ENCODE measurements at regions not wholly inside any gene's neighbourhood (a gene's known extent, or its start where the extent isn't known, plus 50 kb on each side); places are given as distances from the start of the nearest gene placed in this dataset.

DNA sequence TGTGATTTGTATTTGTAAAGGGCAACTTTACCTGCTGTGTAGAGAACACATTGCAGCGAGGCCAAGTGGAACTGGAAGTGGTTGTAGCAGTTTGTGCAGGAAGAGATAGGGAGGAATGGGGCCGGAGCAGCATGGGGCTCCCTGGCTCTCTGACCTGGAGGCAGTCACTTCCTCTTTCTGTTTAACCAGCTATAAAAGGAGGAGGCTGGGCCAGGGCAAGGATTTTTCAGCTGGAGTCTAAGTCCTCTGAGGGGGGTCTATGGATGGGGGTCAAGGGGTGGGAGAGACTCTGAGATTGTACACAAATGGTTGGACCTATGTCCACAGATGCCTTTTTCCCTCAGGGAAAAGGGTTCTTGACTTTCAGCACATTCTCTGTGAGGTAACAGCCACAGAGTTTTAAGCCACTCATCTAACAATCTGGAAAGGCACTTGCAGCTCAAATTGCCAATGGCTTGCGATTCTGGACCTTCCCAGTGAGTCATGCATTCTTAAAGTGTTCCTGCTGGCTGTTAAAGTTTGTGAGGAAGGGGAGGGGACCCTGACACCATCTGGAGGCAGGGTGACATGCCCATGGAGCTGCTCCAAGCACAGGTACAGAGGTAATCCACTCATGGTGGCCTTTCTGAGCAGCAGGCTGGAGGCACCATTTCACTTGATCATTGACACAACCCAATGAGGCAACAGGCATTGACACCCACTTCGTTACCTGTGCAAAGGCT lies 347.0 kb downstream of the CYRIA start:
- Histone ChIP-seq H3K36me3 (replicated peaks in 1 of 2; ENCODE audit: control extremely low read depth in 1 of 2, control insufficient read depth in 1 of 2, extremely low read depth in 1 of 2, insufficient read depth in 2 of 2, low read length in 1 of 2) (no peaks in the 10 kb centered on the region), H3K4me2 (replicated peaks; ENCODE audit: low read depth, low read length, poor library complexity, severe bottlenecking) (no peak overlapping the region), H3K9me3 (ENCODE audit: control extremely low read depth in 1 of 3, control insufficient read depth in 2 of 3, insufficient read depth in 1 of 3, low read length in 2 of 3) (no peaks in the 10 kb centered on the region), H3K27me3 (replicated peaks in 1 of 4; ENCODE audit: control extremely low read depth in 1 of 4, control insufficient read depth in 3 of 4, insufficient read depth in 4 of 4, low read length in 3 of 4) (peaks cover 0 to 2% (median 0%) of the 10 kb centered on the region in 4 experiments), H4K20me1 (ENCODE audit: control insufficient read depth, insufficient read depth, low read length, poor library complexity, severe bottlenecking) (no peaks in the 10 kb centered on the region), H3K4me3 (ENCODE audit: control extremely low read depth in 1 of 5, extremely low read depth in 1 of 5, insufficient read depth in 1 of 5, low read depth in 2 of 5, low read length in 4 of 5) (no peak overlapping the region), H2AFZ (ENCODE audit: insufficient read depth, low read depth, low read length, poor library complexity, severe bottlenecking) (no peak overlapping the region), H3K27ac (ENCODE audit: low read length in 2 of 2) (no peak overlapping the region), H3K9ac (ENCODE audit: low read length) (no peak overlapping the region), H3K79me2 (ENCODE audit: control insufficient read depth, insufficient read depth, low read length) (no peaks in the 10 kb centered on the region), H3K4me1 (ENCODE audit: control insufficient read depth in 2 of 2, insufficient read depth in 2 of 2, low read length in 2 of 2) (no peaks in the 10 kb centered on the region)
- ATAC-seq (ENCODE audit: low read depth) (no peak), DNase-seq (no peak)
- Mint-ChIP-seq H3K4me3 (no peak overlapping the region), H3K27me3 (peaks cover 9% of the 10 kb centered on the region), H3K9me3 (ENCODE audit: insufficient read depth) (no peaks in the 10 kb centered on the region), H3K27ac (no peak overlapping the region), H3K4me1 (peaks cover 3% of the 10 kb centered on the region)
- POLR2A ChIA-PET: no interaction called here
- WGBS (ENCODE audit: insufficient coverage): 31% methylated on average over 4 of the region's 4 CpGs
- TF ChIP-seq EZH2 (IDR thresholded peaks at IDR 0.05; ENCODE audit: borderline replicate concordance, insufficient read depth, low read depth, low read length, poor library complexity, severe bottlenecking) (no peak), CTCF (IDR thresholded peaks at IDR 0.05) (no peak)
- CTCF ChIA-PET: no interaction called here
- intact Hi-C loops (cut with micrococcal nuclease): no loop called here

DNA sequence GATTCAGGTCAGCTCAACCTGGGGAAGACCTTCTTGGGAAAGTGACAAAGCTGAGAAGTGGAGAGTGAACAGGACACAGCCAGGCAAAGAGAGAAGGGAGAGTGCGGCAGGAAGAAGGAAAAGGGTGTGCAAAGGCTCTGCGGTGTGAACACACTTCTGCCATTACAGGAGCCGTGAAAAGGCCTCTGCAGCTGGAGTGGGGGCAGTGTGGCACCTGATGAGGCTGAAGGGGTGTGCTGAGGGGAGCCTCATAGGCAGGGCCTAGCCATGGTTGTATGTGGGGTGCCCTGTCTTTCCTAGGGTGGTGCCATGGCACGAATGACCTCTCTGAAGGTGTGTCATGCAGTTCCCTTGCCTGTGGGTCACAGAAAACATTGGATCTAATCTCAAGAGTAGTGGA lies 347.6 kb downstream of the CYRIA start:
- ATAC-seq (ENCODE audit: low read depth): no peak
- peaks cover 0 to 2% (median 0%) of the 10 kb centered on the region in 4 experiments for H3K27me3 ChIP-seq (replicated peaks in 1 of 4; ENCODE audit: control extremely low read depth in 1 of 4, control insufficient read depth in 3 of 4, insufficient read depth in 4 of 4, low read length in 3 of 4)
- no peak for DNase-seq
- no peak for TF ChIP-seq CTCF (IDR thresholded peaks at IDR 0.05)
- no peak for TF ChIP-seq EZH2 (IDR thresholded peaks at IDR 0.05; ENCODE audit: borderline replicate concordance, insufficient read depth, low read depth, low read length, poor library complexity, severe bottlenecking)
- Mint-ChIP-seq H3K4me3 (no peak overlapping the region), H3K27me3 (peaks cover 9% of the 10 kb centered on the region), H3K9me3 (ENCODE audit: insufficient read depth) (no peaks in the 10 kb centered on the region), H3K4me1 (peaks cover 3% of the 10 kb centered on the region), H3K27ac (no peak overlapping the region)
- ChIA-PET POLR2A (no interaction called here), CTCF (no interaction called here)
- H3K79me2 ChIP-seq (ENCODE audit: control insufficient read depth, insufficient read depth, low read length): no peaks in the 10 kb centered on the region
- no peaks in the 10 kb centered on the region for H3K4me1 ChIP-seq (ENCODE audit: control insufficient read depth in 2 of 2, insufficient read depth in 2 of 2, low read length in 2 of 2)
- no peaks in the 10 kb centered on the region for H3K36me3 ChIP-seq (replicated peaks in 1 of 2; ENCODE audit: control extremely low read depth in 1 of 2, control insufficient read depth in 1 of 2, extremely low read depth in 1 of 2, insufficient read depth in 2 of 2, low read length in 1 of 2)
- no peak overlapping the region for H3K9ac ChIP-seq (ENCODE audit: low read length)
- no peak overlapping the region for H2AFZ ChIP-seq (ENCODE audit: insufficient read depth, low read depth, low read length, poor library complexity, severe bottlenecking)
- no peaks in the 10 kb centered on the region for H3K9me3 ChIP-seq (ENCODE audit: control extremely low read depth in 1 of 3, control insufficient read depth in 2 of 3, insufficient read depth in 1 of 3, low read length in 2 of 3)
- intact Hi-C loops (cut with micrococcal nuclease): no loop called here
- no peaks in the 10 kb centered on the region for H4K20me1 ChIP-seq (ENCODE audit: control insufficient read depth, insufficient read depth, low read length, poor library complexity, severe bottlenecking)
- H3K4me3 ChIP-seq (ENCODE audit: control extremely low read depth in 1 of 5, extremely low read depth in 1 of 5, insufficient read depth in 1 of 5, low read depth in 2 of 5, low read length in 4 of 5): no peak overlapping the region
- no peak overlapping the region for H3K4me2 ChIP-seq (replicated peaks; ENCODE audit: low read depth, low read length, poor library complexity, severe bottlenecking)
- 46% methylated on average over 4 of the region's 4 CpGs for WGBS (ENCODE audit: insufficient coverage)
- no peak overlapping the region for H3K27ac ChIP-seq (ENCODE audit: low read length in 2 of 2)

All from B cell (primary cell).